IMR-90 (cell line): ENCODE measurements at regions not wholly inside any gene's neighbourhood (a gene's known extent, or its start where the extent isn't known, plus 50 kb on each side); places are given as distances from the start of the nearest gene placed in this dataset.
A peak's percentile ranks its signal among the peaks of the same experiment; 100 is the strongest.

Experiments
- ATAC-seq: fragments of 200-7000 bp; cut with Tn5 transposase; 2 replicates; pipeline ENCODE4 v1.9.1; 2020; ENCODE audit warnings: low read depth, mild to moderate bottlenecking, moderate library complexity
- BruUV-seq: library from RNA; stranded (reverse); fragments of 400-500 nt; replicated peaks from 2 replicates; lab custom pipeline; 2021; lab: Mats Ljungman, UMichigan
- CTCF ChIA-PET: fragments of 300-600 bp; formaldehyde crosslinking; extraction: SDS; loops from one replicate; lab custom pipeline; 2021; ENCODE audit warnings: antibody characterized with exemption; lab: Yijun Ruan, JAX
- POLR2A ChIA-PET: fragments of 300-600 bp; sonication (Branson Sonifier 250); formaldehyde crosslinking; loops from one replicate; lab custom pipeline; 2022; ENCODE audit warnings: antibody characterized with exemption; ENCODE audit not compliant: unreplicated experiment; lab: Charles Lee
- DNase-seq: peaks from one replicate; pipeline ENCODE4 v3.0.0; 2013
- H2AFZ ChIP-seq: replicated peaks from 2 replicates; pipeline ENCODE3; 2013; ENCODE audit warnings: low read length, mild to moderate bottlenecking; ENCODE audit not compliant: poor library complexity
- H2AK5ac ChIP-seq: 2 replicates; pipeline ENCODE4 v1.6.1; 2013; ENCODE audit warnings: low read depth, low read length, inconsistent platforms
- H2AK9ac ChIP-seq: replicated peaks from 2 replicates; pipeline ENCODE3; 2013; ENCODE audit warnings: mild to moderate bottlenecking, low read depth, low read length, moderate library complexity; ENCODE audit not compliant: poor library complexity
- H2BK120ac ChIP-seq: 2 replicates; pipeline ENCODE4 v1.6.1; 2013; ENCODE audit warnings: low read depth, low read length, inconsistent platforms
- H2BK15ac ChIP-seq: 3 replicates; pipeline ENCODE4 v1.6.1; 2013; ENCODE audit warnings: low read depth, low read length, inconsistent platforms
- H2BK20ac ChIP-seq: 2 replicates; pipeline ENCODE4 v1.6.1; 2013; ENCODE audit warnings: low read depth, mild to moderate bottlenecking, inconsistent platforms, low read length, moderate library complexity
- H2BK5ac ChIP-seq: 2 replicates; pipeline ENCODE4 v1.6.1; 2013; ENCODE audit warnings: mild to moderate bottlenecking, low read depth, low read length, inconsistent platforms; ENCODE audit not compliant: poor library complexity, severe bottlenecking
- H3K14ac ChIP-seq: replicated peaks from 2 replicates; pipeline ENCODE4 v1.6.1; 2013; ENCODE audit warnings: low read depth, low read length, inconsistent platforms
- H3K18ac ChIP-seq: 2 replicates; pipeline ENCODE4 v1.6.1; 2013; ENCODE audit warnings: low read depth, low read length, control low read depth
- H3K23ac ChIP-seq: 2 replicates; pipeline ENCODE4 v1.6.1; 2013; ENCODE audit warnings: low read depth, low read length, inconsistent platforms
- H3K27ac ChIP-seq: 2 replicates; pipeline ENCODE4 v1.5.1; 2013; ENCODE audit warnings: mild to moderate bottlenecking, control low read depth, low read length; ENCODE audit not compliant: insufficient read depth
- H3K27me3 ChIP-seq: 2 replicates; pipeline ENCODE4 v1.6.1; 2013; ENCODE audit warnings: low read length; ENCODE audit not compliant: control insufficient read depth, insufficient read depth
- H3K36me3 ChIP-seq: 2 replicates; pipeline ENCODE4 v1.6.1; 2013; ENCODE audit warnings: low read length, mixed read lengths; ENCODE audit not compliant: control insufficient read depth, insufficient read depth
- H3K4ac ChIP-seq: 2 replicates; pipeline ENCODE4 v1.6.1; 2013; ENCODE audit warnings: low read depth, low read length, inconsistent platforms
- H3K4me1 ChIP-seq: 2 replicates; pipeline ENCODE4 v1.6.1; 2013; ENCODE audit warnings: low read length, mixed read lengths; ENCODE audit not compliant: control insufficient read depth, insufficient read depth
- H3K4me2 ChIP-seq: 2 replicates; pipeline ENCODE4 v1.6.1; 2013; ENCODE audit warnings: low read depth, mild to moderate bottlenecking, control low read depth, low read length, moderate library complexity
- H3K4me3 ChIP-seq: 2 replicates; pipeline ENCODE4 v1.5.1; 2013; ENCODE audit warnings: low read depth, mild to moderate bottlenecking, control low read depth, low read length, moderate library complexity; ENCODE audit not compliant: insufficient read depth
- H3K56ac ChIP-seq: 2 replicates; pipeline ENCODE4 v1.6.1; 2013; ENCODE audit warnings: low read length, inconsistent platforms; ENCODE audit not compliant: insufficient read depth; ENCODE audit errors: extremely low read depth
- H3K79me1 ChIP-seq, 2 experiments: 2 replicates each; pipeline ENCODE4 v1.6.1; 2013; ENCODE audit warnings: low read length in 2 of 2, inconsistent platforms in 1 of 2, low read depth in 1 of 2
- H3K9ac ChIP-seq: 2 replicates; pipeline ENCODE4 v1.6.1; 2013; ENCODE audit warnings: low read depth, low read length, control low read depth
- H3K9me1 ChIP-seq: 2 replicates; pipeline ENCODE4 v1.6.1; 2013; ENCODE audit warnings: low read length, inconsistent platforms; ENCODE audit not compliant: insufficient read depth
- H3K9me3 ChIP-seq: 2 replicates; pipeline ENCODE4 v1.6.1; 2013; ENCODE audit warnings: low read length; ENCODE audit not compliant: control insufficient read depth, insufficient read depth
- H4K20me1 ChIP-seq: 2 replicates; pipeline ENCODE4 v1.6.1; 2013; ENCODE audit warnings: low read length, inconsistent platforms; ENCODE audit not compliant: insufficient read depth
- H4K5ac ChIP-seq: 2 replicates; pipeline ENCODE4 v1.6.1; 2013; ENCODE audit warnings: mild to moderate bottlenecking, low read depth, low read length, control low read depth
- H4K8ac ChIP-seq, 2 experiments: 2 replicates each; pipeline ENCODE4 v1.6.1; 2013; ENCODE audit warnings: low read depth in 2 of 2, low read length in 2 of 2, control low read depth in 1 of 2, inconsistent platforms in 1 of 2
- H4K91ac ChIP-seq: 2 replicates; pipeline ENCODE4 v1.6.1; 2013; ENCODE audit warnings: low read depth, low read length, inconsistent platforms; ENCODE audit not compliant: insufficient read depth
- BHLHE40 ChIP-seq: fragments of 150-350 bp; IDR thresholded peaks from 2 replicates; pipeline ENCODE4 v1.6.1; 2016; ENCODE audit warnings: mild to moderate bottlenecking, low read depth, low read length
- CEBPB ChIP-seq: IDR thresholded peaks from 2 replicates; pipeline ENCODE4 v1.6.1; 2012; ENCODE audit warnings: low read depth, low read length, improper control_type of control experiment
- CTCF ChIP-seq: conservative IDR thresholded peaks from 2 replicates; pipeline ENCODE4 v1.5.1; 2012; ENCODE audit warnings: mild to moderate bottlenecking, low read depth, low read length, improper control_type of control experiment
- ELK1 ChIP-seq: fragments of 150-350 bp; IDR thresholded peaks from 2 replicates; pipeline ENCODE4 v1.6.1; 2016; ENCODE audit warnings: low read depth, mild to moderate bottlenecking, low read length, moderate library complexity, borderline replicate concordance
- FOS ChIP-seq: fragments of 150-350 bp; IDR thresholded peaks from 2 replicates; pipeline ENCODE4 v1.6.1; 2016; ENCODE audit warnings: low read depth, low read length
- MAFK ChIP-seq: IDR thresholded peaks from 2 replicates; pipeline ENCODE4 v1.6.1; 2012; ENCODE audit warnings: low read depth, low read length, improper control_type of control experiment
- MAZ ChIP-seq: IDR thresholded peaks from 2 replicates; pipeline ENCODE4 v1.6.1; 2012; ENCODE audit warnings: low read depth, mild to moderate bottlenecking, low read length, improper control_type of control experiment, moderate library complexity, borderline replicate concordance
- MXI1 ChIP-seq: IDR thresholded peaks from 2 replicates; pipeline ENCODE4 v1.6.1; 2012; ENCODE audit warnings: low read depth, mild to moderate bottlenecking, low read length, moderate library complexity, borderline replicate concordance
- NFE2L2 ChIP-seq: fragments of 150-350 bp; IDR thresholded peaks from 2 replicates; pipeline ENCODE4 v1.6.1; 2016; ENCODE audit warnings: low read depth, mild to moderate bottlenecking, low read length
- POLR2A ChIP-seq: IDR thresholded peaks from 2 replicates; pipeline ENCODE4 v1.6.1; 2012; ENCODE audit warnings: mild to moderate bottlenecking, low read depth, low read length
- RAD21 ChIP-seq: IDR thresholded peaks from 2 replicates; pipeline ENCODE4 v1.6.1; 2012; ENCODE audit warnings: low read length, improper control_type of control experiment
- RCOR1 ChIP-seq: IDR thresholded peaks from 2 replicates; pipeline ENCODE4 v1.6.1; 2012; ENCODE audit warnings: mild to moderate bottlenecking, low read length, improper control_type of control experiment; ENCODE audit not compliant: insufficient replicate concordance
- RFX5 ChIP-seq: IDR thresholded peaks from 2 replicates; pipeline ENCODE4 v1.8.0; 2012; ENCODE audit warnings: low read depth, mild to moderate bottlenecking, low read length, moderate library complexity
- SMC3 ChIP-seq: fragments of 150-350 bp; IDR thresholded peaks from 2 replicates; pipeline ENCODE4 v1.6.1; 2016; ENCODE audit warnings: low read depth, mild to moderate bottlenecking, antibody characterized with exemption, low read length, moderate library complexity
- WGBS, 2 experiments: methylation state at CpG; one replicate each; pipeline versions ENCODE4 v1.1.5 to v1.1.7; 2013; ENCODE audit warnings: missing lambda C conversion rate in 2 of 2; ENCODE audit not compliant: insufficient read length in 1 of 2; ENCODE audit errors: extremely low coverage in 2 of 2; 5-methylcytosine and 5-hydroxymethylcytosine counted together
- dilution Hi-C: fragments of 300-500 bp; cut with HindIII; formaldehyde crosslinking; loops from one replicate; pipeline ENCODE4 v1.14.3; 2018; ENCODE audit warnings: low sequenced_read_pairs; ENCODE audit not compliant: unreplicated experiment
- in situ Hi-C: fragments of 300-500 bp; cut with MboI; formaldehyde crosslinking; loops from 3 replicates; pipeline ENCODE4 v1.14.3; 2019; ENCODE audit warnings: low sequenced_read_pairs, inconsistent platforms, mixed read lengths
- intact Hi-C: fragments of 100-400 bp; cut with micrococcal nuclease; formaldehyde crosslinking; loops from 2 replicates; pipeline ENCODE4 v1.10.0; 2022

GRCh38 chr6:134410541-134410940 lies 92.6 kb upstream of the SGK1 start:
- WGBS, 2 experiments: no CpG with 5 or more reads among the region's 1 CpG
- H2BK20ac ChIP-seq: no peak overlapping the region
- CTCF ChIA-PET: interaction anchor here (1.1 kb wide), 1 partner anchor 413 kb away, joined by 3 read pairs; no protein-coding TSS in a partner anchor

More at GRCh38 chr6:134410541-134410940, 92.6 kb upstream of the SGK1 start:
- Histone ChIP-seq H3K4me3 (no peak overlapping the region), H3K27me3 (no peaks in the 10 kb centered on the region), H3K27ac (no peak overlapping the region; the same call in 1 of the 2 replicates), H2BK120ac (no peak overlapping the region), H3K14ac (no peak overlapping the region), H3K4ac (no peak overlapping the region; the same call in 1 of the 2 replicates), H2BK15ac (no peak overlapping the region), H4K5ac (no peak overlapping the region), H4K8ac (no peak overlapping the region), H3K4me2 (no peak overlapping the region), H3K36me3 (no peaks in the 10 kb centered on the region), H3K23ac (no peak overlapping the region), H2AK5ac (no peak overlapping the region), H4K20me1 (no peaks in the 10 kb centered on the region), H3K9ac (no peak overlapping the region), H3K56ac (no peak overlapping the region), H3K4me1 (peaks cover 2% of the 10 kb centered on the region), H2AFZ (no peak overlapping the region), H2BK5ac (no peak overlapping the region), H2AK9ac (no peak overlapping the region), H3K9me1 (no peaks in the 10 kb centered on the region), H3K79me1 (no peaks in the 10 kb centered on the region), H3K18ac (0 out of 2 replicates have a peak overlapping the region, but pooled peaks have one; percentile 24), H4K91ac (no peak overlapping the region), H3K9me3 (peaks cover 5% of the 10 kb centered on the region)
- DNase-seq: no peak
- no TSS peak for BruUV-seq
- in situ Hi-C loops (loop anchor here (10.0 kb wide), 1 partner anchor 236 kb away; no protein-coding TSS in a partner anchor), intact Hi-C loops (no loop called here), dilution Hi-C loops (no loop called here)
- POLR2A ChIA-PET: no interaction called here
- no peak for TF ChIP-seq MXI1
- no peak for TF ChIP-seq RCOR1
- TF ChIP-seq RFX5: no peak
- no peak for TF ChIP-seq SMC3
- TF ChIP-seq CEBPB: no peak
- TF ChIP-seq FOS: no peak
- no peak for TF ChIP-seq POLR2A
- no peak for TF ChIP-seq BHLHE40
- no peak for TF ChIP-seq NFE2L2
- TF ChIP-seq MAFK: no peak
- TF ChIP-seq CTCF: no peak
- no peak for TF ChIP-seq MAZ
- TF ChIP-seq ELK1: no peak
- TF ChIP-seq RAD21: no peak
- ATAC-seq: peak; percentile 56
